ENCODE measurements at regions not wholly inside any gene's neighbourhood (a gene's known extent, or its start where the extent isn't known, plus 50 kb on each side); places are given as distances from the start of the nearest gene placed in this dataset.

- TF ChIP-seq, protein P1, sequence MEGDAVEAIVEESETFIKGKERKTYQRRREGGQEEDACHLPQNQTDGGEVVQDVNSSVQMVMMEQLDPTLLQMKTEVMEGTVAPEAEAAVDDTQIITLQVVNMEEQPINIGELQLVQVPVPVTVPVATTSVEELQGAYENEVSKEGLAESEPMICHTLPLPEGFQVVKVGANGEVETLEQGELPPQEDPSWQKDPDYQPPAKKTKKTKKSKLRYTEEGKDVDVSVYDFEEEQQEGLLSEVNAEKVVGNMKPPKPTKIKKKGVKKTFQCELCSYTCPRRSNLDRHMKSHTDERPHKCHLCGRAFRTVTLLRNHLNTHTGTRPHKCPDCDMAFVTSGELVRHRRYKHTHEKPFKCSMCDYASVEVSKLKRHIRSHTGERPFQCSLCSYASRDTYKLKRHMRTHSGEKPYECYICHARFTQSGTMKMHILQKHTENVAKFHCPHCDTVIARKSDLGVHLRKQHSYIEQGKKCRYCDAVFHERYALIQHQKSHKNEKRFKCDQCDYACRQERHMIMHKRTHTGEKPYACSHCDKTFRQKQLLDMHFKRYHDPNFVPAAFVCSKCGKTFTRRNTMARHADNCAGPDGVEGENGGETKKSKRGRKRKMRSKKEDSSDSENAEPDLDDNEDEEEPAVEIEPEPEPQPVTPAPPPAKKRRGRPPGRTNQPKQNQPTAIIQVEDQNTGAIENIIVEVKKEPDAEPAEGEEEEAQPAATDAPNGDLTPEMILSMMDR (IDR thresholded peaks at IDR 0.05; ENCODE audit: low read depth, low read length, poor library complexity, severe bottlenecking): no peak
- no peak for TF ChIP-seq EZH2phosphoT487 (IDR thresholded peaks at IDR 0.05; ENCODE audit: borderline replicate concordance, low read length)
Observed at GRCh38 chr6:21751608-21752007, 158.1 kb downstream of the SOX4 start.

Data from DOHH2 (cell line).